Mesenchymal stem cell (in vitro differentiated cells and primary cell): ENCODE measurements at regions not wholly inside any gene's neighbourhood (a gene's known extent, or its start where the extent isn't known, plus 50 kb on each side); places are given as distances from the start of the nearest gene placed in this dataset.

Source experiments
- DNase-seq: peaks from one replicate; pipeline ENCODE4 v3.0.0-alpha.2; 2013
- H2AFZ ChIP-seq: one replicate; pipeline ENCODE4 v1.6.1; 2013; ENCODE audit warnings: low read depth, mild to moderate bottlenecking, control low read depth, inconsistent platforms, low read length, moderate library complexity
- H2AK5ac ChIP-seq: 2 replicates; pipeline ENCODE4 v1.6.1; 2013; ENCODE audit warnings: low read length, moderate library complexity, mild to moderate bottlenecking, inconsistent platforms; ENCODE audit not compliant: severe bottlenecking
- H2BK120ac ChIP-seq: one replicate; pipeline ENCODE4 v1.6.1; 2013; ENCODE audit warnings: low read depth, mild to moderate bottlenecking, inconsistent platforms, low read length, moderate library complexity
- H2BK12ac ChIP-seq, 2 experiments: one replicate each; pipeline ENCODE4 v1.6.1; 2013; ENCODE audit warnings: inconsistent platforms in 2 of 2, low read length in 2 of 2, mild to moderate bottlenecking in 2 of 2, moderate library complexity in 2 of 2, control low read depth in 1 of 2
- H2BK15ac ChIP-seq: one replicate; pipeline ENCODE4 v1.6.1; 2013; ENCODE audit warnings: mild to moderate bottlenecking, low read depth, inconsistent platforms; ENCODE audit not compliant: poor library complexity, severe bottlenecking
- H2BK5ac ChIP-seq: 2 replicates; pipeline ENCODE4 v1.6.1; 2013; ENCODE audit warnings: low read depth, mild to moderate bottlenecking, low read length, control low read depth, inconsistent platforms; ENCODE audit not compliant: poor library complexity, severe bottlenecking
- H3K14ac ChIP-seq, 2 experiments: one replicate each; pipeline ENCODE4 v1.6.1; 2013; ENCODE audit warnings: inconsistent platforms in 2 of 2, low read length in 2 of 2, control low read depth in 1 of 2, mild to moderate bottlenecking in 1 of 2, moderate library complexity in 1 of 2
- H3K18ac ChIP-seq, 2 experiments: one replicate each; pipeline ENCODE4 v1.6.1; 2013; ENCODE audit warnings: inconsistent platforms in 2 of 2, low read length in 2 of 2, control low read depth in 1 of 2, low read depth in 1 of 2, mild to moderate bottlenecking in 1 of 2
- H3K23ac ChIP-seq, 2 experiments: one replicate each; pipeline ENCODE4 v1.6.1; 2013; ENCODE audit warnings: inconsistent platforms in 2 of 2, low read length in 2 of 2, mild to moderate bottlenecking in 2 of 2, moderate library complexity in 2 of 2, control low read depth in 1 of 2
- H3K27ac ChIP-seq: 2 replicates; pipeline ENCODE4 v1.5.1; 2013; ENCODE audit warnings: mild to moderate bottlenecking, moderate library complexity, low read length, control low read depth, inconsistent platforms; ENCODE audit not compliant: poor library complexity, severe bottlenecking
- H3K27me3 ChIP-seq, 2 experiments: 2 replicates each; pipeline versions ENCODE4 v1.6.1 to v1.7.0; 2013; ENCODE audit warnings: low read length in 2 of 2, mild to moderate bottlenecking in 2 of 2, moderate library complexity in 2 of 2, control low read depth in 1 of 2, inconsistent platforms in 1 of 2; ENCODE audit not compliant: control insufficient read depth in 1 of 2, insufficient read depth in 1 of 2
- H3K36me3 ChIP-seq, 2 experiments: 2 replicates each; pipeline versions ENCODE4 v1.6.1 to v1.7.0; 2013; ENCODE audit warnings: low read length in 2 of 2, control low read depth in 1 of 2, inconsistent platforms in 1 of 2, low read depth in 1 of 2, mild to moderate bottlenecking in 1 of 2; ENCODE audit not compliant: insufficient read depth in 2 of 2, control insufficient read depth in 1 of 2
- H3K4ac ChIP-seq, 2 experiments: one replicate each; pipeline ENCODE4 v1.6.1; 2013; ENCODE audit warnings: inconsistent platforms in 2 of 2, low read length in 2 of 2, mild to moderate bottlenecking in 2 of 2, moderate library complexity in 2 of 2, control low read depth in 1 of 2, low read depth in 1 of 2
- H3K4me1 ChIP-seq: 2 replicates; pipeline ENCODE4 v1.6.1; 2013; ENCODE audit warnings: low read depth, low read length, control low read depth; ENCODE audit not compliant: control insufficient read depth, insufficient read depth
- H3K4me2 ChIP-seq: 2 replicates; pipeline ENCODE4 v1.6.1; 2013; ENCODE audit warnings: low read length, mild to moderate bottlenecking, inconsistent platforms; ENCODE audit not compliant: poor library complexity, severe bottlenecking
- H3K4me3 ChIP-seq, 2 experiments: 2 replicates each; pipeline versions ENCODE4 v1.5.1 to v1.7.0; 2013; ENCODE audit warnings: low read length in 2 of 2, mild to moderate bottlenecking in 2 of 2, control low read depth in 1 of 2, low read depth in 1 of 2; ENCODE audit not compliant: insufficient read depth in 1 of 2
- H3K79me1 ChIP-seq: replicated peaks from 2 replicates; pipeline ENCODE4 v1.6.1; 2013; ENCODE audit warnings: mild to moderate bottlenecking, control low read depth, low read length, inconsistent platforms; ENCODE audit not compliant: poor library complexity, severe bottlenecking
- H3K9ac ChIP-seq: 2 replicates; pipeline ENCODE4 v1.7.0; 2013; ENCODE audit warnings: mild to moderate bottlenecking, low read length, moderate library complexity
- H3K9me3 ChIP-seq: 2 replicates; pipeline ENCODE4 v1.7.0; 2013; ENCODE audit warnings: mild to moderate bottlenecking, low read length; ENCODE audit not compliant: control insufficient read depth
- H4K8ac ChIP-seq: one replicate; pipeline ENCODE4 v1.6.1; 2013; ENCODE audit warnings: inconsistent platforms, mild to moderate bottlenecking, low read length, moderate library complexity
- H4K91ac ChIP-seq: one replicate; pipeline ENCODE4 v1.6.1; 2013; ENCODE audit warnings: mild to moderate bottlenecking, low read length, inconsistent platforms
- WGBS: methylation state at CpG from one replicate; pipeline ENCODE4 v1.1.7; 2013; ENCODE audit warnings: mixed read lengths; 5-methylcytosine and 5-hydroxymethylcytosine counted together

DNA sequence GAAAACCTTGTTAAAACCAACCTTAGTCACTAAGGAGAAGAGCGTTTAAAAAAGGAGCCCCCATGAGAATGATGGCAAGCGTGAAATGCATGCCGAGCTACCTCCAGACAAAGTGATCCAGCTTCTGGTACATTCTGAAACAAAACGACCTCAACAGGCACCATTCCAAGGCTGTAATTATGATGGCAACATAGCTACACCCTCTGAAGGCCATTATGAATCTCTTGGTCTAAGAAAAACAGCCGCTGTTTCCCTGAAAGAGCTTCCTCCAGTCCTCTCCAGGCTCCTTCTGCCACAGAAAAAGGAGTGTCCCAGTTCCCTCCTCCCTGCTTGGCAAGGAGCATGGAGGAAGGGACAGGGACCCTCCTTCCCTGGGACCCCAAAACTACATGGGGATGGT, 50.0 kb upstream of the ABLIM1 start:
- H2AK5ac ChIP-seq = peak overlapping the region; percentile 99
- no peak overlapping the region for H3K23ac ChIP-seq
- peaks cover 0 to 16% of the 10 kb centered on the region in 2 experiments for H3K27me3 ChIP-seq
- peak overlapping the region; percentile 56 for H3K27ac ChIP-seq
- H2BK15ac ChIP-seq = no peak overlapping the region
- no peak overlapping the region for H2BK120ac ChIP-seq
- H2AFZ ChIP-seq = no peak overlapping the region
- H3K4me3 ChIP-seq = no peak overlapping the region
- no peak overlapping the region for H4K8ac ChIP-seq
- H3K9ac ChIP-seq = no peak overlapping the region
- H3K79me1 ChIP-seq = peaks cover 20% of the 10 kb centered on the region
- no peak for DNase-seq
- no peak overlapping the region for H3K4me2 ChIP-seq
- H3K4ac ChIP-seq = no peak overlapping the region
- H4K91ac ChIP-seq = no peak overlapping the region
- H3K9me3 ChIP-seq = no peaks in the 10 kb centered on the region
- H2BK5ac ChIP-seq = no peak overlapping the region
- H3K18ac ChIP-seq = peak overlapping the region in 1 of 2 experiments; percentile 19
- peak overlapping the region; percentile 21 to 67 for H2BK12ac ChIP-seq
- H3K36me3 ChIP-seq = no peaks in the 10 kb centered on the region
- H3K4me1 ChIP-seq = peaks cover 2% of the 10 kb centered on the region
- WGBS = 93% methylated on average over 5 of the region's 5 CpGs
- no peak overlapping the region for H3K14ac ChIP-seq

DNA sequence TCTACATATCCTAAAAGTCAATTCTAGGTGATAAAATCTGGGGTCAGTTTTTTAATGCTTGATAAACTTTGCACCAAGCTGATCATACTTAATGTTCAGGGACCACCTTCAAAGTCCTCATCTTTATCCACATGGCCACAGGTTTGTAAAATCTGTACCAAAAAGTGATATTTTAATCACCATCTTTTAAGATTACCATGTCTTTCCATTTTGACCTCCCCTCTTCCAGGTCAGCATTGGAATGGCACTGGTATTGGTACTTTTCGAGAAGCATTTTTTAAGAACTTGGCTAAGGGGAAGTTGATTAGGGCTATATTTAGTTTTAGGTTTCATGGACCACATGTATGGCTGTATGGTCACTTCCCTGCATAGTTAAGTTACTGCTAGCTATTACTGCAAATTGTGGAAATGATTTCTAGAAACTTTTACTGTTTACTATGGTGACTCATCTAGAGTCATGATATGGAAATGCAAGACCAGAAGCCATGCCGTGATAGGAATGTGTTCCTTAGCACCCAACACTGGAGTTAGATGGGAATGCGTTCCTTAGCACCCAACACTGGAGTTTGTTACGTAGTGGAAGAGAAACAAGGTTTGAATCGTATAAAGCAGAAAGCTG, 50.8 kb upstream of the ABLIM1 start:
- Histone ChIP-seq H3K4me1 (peaks cover 2% of the 10 kb centered on the region), H2BK15ac (no peak overlapping the region), H3K79me1 (peaks cover 15% of the 10 kb centered on the region), H3K4me2 (no peak overlapping the region), H3K9ac (no peak overlapping the region), H2AFZ (no peak overlapping the region), H3K27me3 (peaks cover 0 to 16% of the 10 kb centered on the region in 2 experiments), H2AK5ac (no peak overlapping the region), H3K36me3 (no peaks in the 10 kb centered on the region), H3K14ac (no peak overlapping the region), H4K8ac (no peak overlapping the region), H4K91ac (no peak overlapping the region), H3K18ac (no peak overlapping the region), H3K4ac (no peak overlapping the region), H2BK5ac (no peak overlapping the region), H3K4me3 (no peak overlapping the region), H2BK120ac (no peak overlapping the region), H3K9me3 (no peaks in the 10 kb centered on the region), H3K27ac (peak overlapping the region; percentile 76), H2BK12ac (no peak overlapping the region), H3K23ac (no peak overlapping the region)
- 38% methylated on average over 4 of the region's 5 CpGs for WGBS
- peak; percentile 79 for DNase-seq

DNA sequence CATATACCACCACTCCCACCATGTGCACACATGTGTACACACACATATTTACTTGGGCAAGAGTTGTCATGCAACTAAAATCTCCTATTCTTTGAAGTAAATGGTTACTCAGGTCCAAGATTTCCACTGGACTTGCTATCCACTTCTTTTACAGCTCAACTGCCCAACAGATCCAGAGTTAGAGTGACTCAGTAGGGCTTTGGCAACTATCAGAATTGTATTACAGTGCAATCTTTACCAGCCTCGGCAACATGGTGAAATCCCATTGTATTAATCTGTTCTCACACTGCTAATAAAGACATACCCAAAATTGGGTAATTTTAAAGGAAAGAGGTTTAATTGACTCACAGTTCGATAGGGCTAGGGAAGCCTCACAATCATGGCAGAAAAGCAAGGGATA, 51.9 kb upstream of the ABLIM1 start:
- H3K9me3 ChIP-seq = no peaks in the 10 kb centered on the region
- H4K8ac ChIP-seq = no peak overlapping the region
- no peak for DNase-seq
- H3K18ac ChIP-seq = no peak overlapping the region
- no peak overlapping the region for H2BK15ac ChIP-seq
- peaks cover 5% of the 10 kb centered on the region for H3K4me1 ChIP-seq
- no peak overlapping the region for H2AK5ac ChIP-seq
- H3K9ac ChIP-seq = no peak overlapping the region
- no peak overlapping the region for H3K4ac ChIP-seq
- H2BK120ac ChIP-seq = no peak overlapping the region
- H3K23ac ChIP-seq = no peak overlapping the region
- peaks cover 0 to 11% of the 10 kb centered on the region in 2 experiments for H3K27me3 ChIP-seq
- H3K36me3 ChIP-seq = no peaks in the 10 kb centered on the region
- H3K4me3 ChIP-seq = no peak overlapping the region
- H3K4me2 ChIP-seq = no peak overlapping the region
- no peak overlapping the region for H2BK5ac ChIP-seq
- no peak overlapping the region for H2BK12ac ChIP-seq
- 100% methylated on average over 2 of the region's 2 CpGs for WGBS
- no peak overlapping the region for H3K14ac ChIP-seq
- H4K91ac ChIP-seq = no peak overlapping the region
- H3K27ac ChIP-seq = no peak overlapping the region
- no peak overlapping the region for H2AFZ ChIP-seq
- peaks cover 13% of the 10 kb centered on the region for H3K79me1 ChIP-seq

DNA sequence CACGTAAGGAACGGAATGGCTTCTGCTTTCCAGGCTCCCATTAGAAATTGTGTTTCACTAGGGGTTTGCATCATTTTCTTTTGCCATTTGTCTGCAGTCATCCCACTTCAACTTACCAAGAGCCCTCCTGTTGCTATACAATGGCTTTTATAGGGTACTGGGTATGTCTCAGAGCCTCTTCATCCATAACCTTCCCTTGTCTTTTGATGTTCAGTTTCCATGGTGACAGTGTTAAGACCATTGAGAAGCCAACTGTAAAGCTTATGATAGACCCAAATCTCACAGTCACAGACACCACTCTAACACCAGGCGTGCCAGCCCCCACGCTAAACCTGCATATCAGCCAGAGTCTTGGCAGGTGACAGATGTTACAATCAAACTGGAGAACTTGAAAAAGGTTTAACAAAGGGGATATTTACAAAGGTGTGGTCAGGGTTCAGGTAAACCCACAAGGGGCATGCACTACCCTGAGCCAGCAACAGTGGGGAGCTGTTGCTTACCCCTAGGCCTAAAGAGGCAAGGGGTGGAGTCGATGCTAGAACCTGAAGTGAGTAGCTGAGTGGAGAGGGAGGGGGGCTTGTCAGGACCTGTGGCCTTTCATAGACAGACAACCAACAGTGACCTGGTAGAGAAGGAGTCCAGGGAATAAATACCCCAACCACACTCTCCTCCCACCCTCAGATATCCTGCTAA, 53.2 kb upstream of the ABLIM1 start:
- Histone ChIP-seq H3K23ac (no peak overlapping the region), H3K36me3 (no peaks in the 10 kb centered on the region), H3K79me1 (peaks cover 11% of the 10 kb centered on the region), H3K4me1 (peaks cover 7% of the 10 kb centered on the region), H3K4me3 (no peak overlapping the region), H3K9ac (no peak overlapping the region), H4K91ac (no peak overlapping the region), H4K8ac (no peak overlapping the region), H2AK5ac (peak overlapping the region; percentile 65), H2BK5ac (no peak overlapping the region), H2BK12ac (peak overlapping the region in 1 of 2 experiments; percentile 79), H3K4ac (no peak overlapping the region), H3K14ac (peak overlapping the region in 1 of 2 experiments; percentile 22), H3K18ac (no peak overlapping the region), H2AFZ (no peak overlapping the region), H2BK120ac (no peak overlapping the region), H3K27ac (no peak overlapping the region), H3K9me3 (no peaks in the 10 kb centered on the region), H3K4me2 (no peak overlapping the region), H3K27me3 (no peaks in the 10 kb centered on the region), H2BK15ac (peak overlapping the region; percentile 26)
- 98% methylated on average over 4 of the region's 5 CpGs for WGBS
- DNase-seq = no peak
